ENCODE measurements at regions not wholly inside any gene's neighbourhood (a gene's known extent, or its start where the extent isn't known, plus 50 kb on each side); places are given as distances from the start of the nearest gene placed in this dataset.

GRCh38 chr19:30084390-30084819, 142.4 kb downstream of the URI1 start (continued):
- TF ChIP-seq, protein P1, sequence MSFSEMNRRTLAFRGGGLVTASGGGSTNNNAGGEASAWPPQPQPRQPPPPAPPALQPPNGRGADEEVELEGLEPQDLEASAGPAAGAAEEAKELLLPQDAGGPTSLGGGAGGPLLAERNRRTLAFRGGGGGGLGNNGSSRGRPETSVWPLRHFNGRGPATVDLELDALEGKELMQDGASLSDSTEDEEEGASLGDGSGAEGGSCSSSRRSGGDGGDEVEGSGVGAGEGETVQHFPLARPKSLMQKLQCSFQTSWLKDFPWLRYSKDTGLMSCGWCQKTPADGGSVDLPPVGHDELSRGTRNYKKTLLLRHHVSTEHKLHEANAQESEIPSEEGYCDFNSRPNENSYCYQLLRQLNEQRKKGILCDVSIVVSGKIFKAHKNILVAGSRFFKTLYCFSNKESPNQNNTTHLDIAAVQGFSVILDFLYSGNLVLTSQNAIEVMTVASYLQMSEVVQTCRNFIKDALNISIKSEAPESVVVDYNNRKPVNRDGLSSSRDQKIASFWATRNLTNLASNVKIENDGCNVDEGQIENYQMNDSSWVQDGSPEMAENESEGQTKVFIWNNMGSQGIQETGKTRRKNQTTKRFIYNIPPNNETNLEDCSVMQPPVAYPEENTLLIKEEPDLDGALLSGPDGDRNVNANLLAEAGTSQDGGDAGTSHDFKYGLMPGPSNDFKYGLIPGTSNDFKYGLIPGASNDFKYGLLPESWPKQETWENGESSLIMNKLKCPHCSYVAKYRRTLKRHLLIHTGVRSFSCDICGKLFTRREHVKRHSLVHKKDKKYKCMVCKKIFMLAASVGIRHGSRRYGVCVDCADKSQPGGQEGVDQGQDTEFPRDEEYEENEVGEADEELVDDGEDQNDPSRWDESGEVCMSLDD (tag by site-specific recombination; IDR thresholded peaks at IDR 0.05): no peak
- TF ChIP-seq ZNF112 (tag by site-specific recombination; IDR thresholded peaks at IDR 0.05) (peak; percentile 85), ZNF513 (tag by site-specific recombination; IDR thresholded peaks at IDR 0.05) (no peak), YY1 (tag by site-specific recombination; IDR thresholded peaks at IDR 0.05) (no peak), KLF10 (tag by site-specific recombination; IDR thresholded peaks at IDR 0.05) (no peak), ZNF423 (tag by site-specific recombination; IDR thresholded peaks at IDR 0.05) (peak; percentile 36; the same call in 1 of the 2 replicates), ZNF580 (tag by site-specific recombination; IDR thresholded peaks at IDR 0.05) (no peak), MZF1 (tag by site-specific recombination; IDR thresholded peaks at IDR 0.05; ENCODE audit: borderline replicate concordance) (no peak), GLIS1 (tag by site-specific recombination; IDR thresholded peaks at IDR 0.05) (no peak), ZNF600 (tag by site-specific recombination; IDR thresholded peaks at IDR 0.05) (no peak), YY2 (tag by site-specific recombination; IDR thresholded peaks at IDR 0.05) (no peak), SCRT2 (tag by site-specific recombination; IDR thresholded peaks at IDR 0.05) (no peak), ZNF16 (tag by site-specific recombination; IDR thresholded peaks at IDR 0.05; ENCODE audit: low read depth) (no peak), ZNF843 (tag by site-specific recombination; IDR thresholded peaks at IDR 0.05) (no peak), ZNF76 (tag by site-specific recombination; IDR thresholded peaks at IDR 0.05; ENCODE audit: borderline replicate concordance, low read depth) (no peak), KLF17 (tag by site-specific recombination; IDR thresholded peaks at IDR 0.05) (no peak), ZSCAN30 (tag by site-specific recombination; IDR thresholded peaks at IDR 0.05) (no peak), ZNF292 (tag by site-specific recombination; IDR thresholded peaks at IDR 0.05; ENCODE audit: borderline replicate concordance, low read depth) (no peak), MYNN (tag by site-specific recombination; IDR thresholded peaks at IDR 0.05; ENCODE audit: borderline replicate concordance) (no peak), ZNF416 (tag by site-specific recombination; IDR thresholded peaks at IDR 0.05) (no peak), ZNF324 (tag by site-specific recombination; IDR thresholded peaks at IDR 0.05) (no peak), ZNF560 (tag by site-specific recombination; IDR thresholded peaks at IDR 0.05; ENCODE audit: borderline replicate concordance) (no peak), WT1 (tag by site-specific recombination; IDR thresholded peaks at IDR 0.05) (no peak), ZNF610 (tag by site-specific recombination; IDR thresholded peaks at IDR 0.05; ENCODE audit: borderline replicate concordance) (no peak), BCL11A (tag by site-specific recombination; IDR thresholded peaks at IDR 0.05; ENCODE audit: low read depth) (no peak), ZNF19 (tag by site-specific recombination; IDR thresholded peaks at IDR 0.05; ENCODE audit: low read depth) (no peak), ZNF121 (tag by site-specific recombination; IDR thresholded peaks at IDR 0.05) (no peak)
- TF ChIP-seq, protein P2, sequence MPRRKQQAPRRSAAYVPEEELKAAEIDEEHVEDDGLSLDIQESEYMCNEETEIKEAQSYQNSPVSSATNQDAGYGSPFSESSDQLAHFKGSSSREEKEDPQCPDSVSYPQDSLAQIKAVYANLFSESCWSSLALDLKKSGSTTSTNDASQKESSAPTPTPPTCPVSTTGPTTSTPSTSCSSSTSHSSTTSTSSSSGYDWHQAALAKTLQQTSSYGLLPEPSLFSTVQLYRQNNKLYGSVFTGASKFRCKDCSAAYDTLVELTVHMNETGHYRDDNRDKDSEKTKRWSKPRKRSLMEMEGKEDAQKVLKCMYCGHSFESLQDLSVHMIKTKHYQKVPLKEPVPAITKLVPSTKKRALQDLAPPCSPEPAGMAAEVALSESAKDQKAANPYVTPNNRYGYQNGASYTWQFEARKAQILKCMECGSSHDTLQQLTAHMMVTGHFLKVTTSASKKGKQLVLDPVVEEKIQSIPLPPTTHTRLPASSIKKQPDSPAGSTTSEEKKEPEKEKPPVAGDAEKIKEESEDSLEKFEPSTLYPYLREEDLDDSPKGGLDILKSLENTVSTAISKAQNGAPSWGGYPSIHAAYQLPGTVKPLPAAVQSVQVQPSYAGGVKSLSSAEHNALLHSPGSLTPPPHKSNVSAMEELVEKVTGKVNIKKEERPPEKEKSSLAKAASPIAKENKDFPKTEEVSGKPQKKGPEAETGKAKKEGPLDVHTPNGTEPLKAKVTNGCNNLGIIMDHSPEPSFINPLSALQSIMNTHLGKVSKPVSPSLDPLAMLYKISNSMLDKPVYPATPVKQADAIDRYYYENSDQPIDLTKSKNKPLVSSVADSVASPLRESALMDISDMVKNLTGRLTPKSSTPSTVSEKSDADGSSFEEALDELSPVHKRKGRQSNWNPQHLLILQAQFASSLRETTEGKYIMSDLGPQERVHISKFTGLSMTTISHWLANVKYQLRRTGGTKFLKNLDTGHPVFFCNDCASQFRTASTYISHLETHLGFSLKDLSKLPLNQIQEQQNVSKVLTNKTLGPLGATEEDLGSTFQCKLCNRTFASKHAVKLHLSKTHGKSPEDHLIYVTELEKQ (tag by site-specific recombination; IDR thresholded peaks at IDR 0.05; ENCODE audit: borderline replicate concordance): no peak
- TF ChIP-seq, protein P3, sequence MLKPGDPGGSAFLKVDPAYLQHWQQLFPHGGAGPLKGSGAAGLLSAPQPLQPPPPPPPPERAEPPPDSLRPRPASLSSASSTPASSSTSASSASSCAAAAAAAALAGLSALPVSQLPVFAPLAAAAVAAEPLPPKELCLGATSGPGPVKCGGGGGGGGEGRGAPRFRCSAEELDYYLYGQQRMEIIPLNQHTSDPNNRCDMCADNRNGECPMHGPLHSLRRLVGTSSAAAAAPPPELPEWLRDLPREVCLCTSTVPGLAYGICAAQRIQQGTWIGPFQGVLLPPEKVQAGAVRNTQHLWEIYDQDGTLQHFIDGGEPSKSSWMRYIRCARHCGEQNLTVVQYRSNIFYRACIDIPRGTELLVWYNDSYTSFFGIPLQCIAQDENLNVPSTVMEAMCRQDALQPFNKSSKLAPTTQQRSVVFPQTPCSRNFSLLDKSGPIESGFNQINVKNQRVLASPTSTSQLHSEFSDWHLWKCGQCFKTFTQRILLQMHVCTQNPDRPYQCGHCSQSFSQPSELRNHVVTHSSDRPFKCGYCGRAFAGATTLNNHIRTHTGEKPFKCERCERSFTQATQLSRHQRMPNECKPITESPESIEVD (tag by site-specific recombination; IDR thresholded peaks at IDR 0.05): no peak
- TF ChIP-seq, protein P4, sequence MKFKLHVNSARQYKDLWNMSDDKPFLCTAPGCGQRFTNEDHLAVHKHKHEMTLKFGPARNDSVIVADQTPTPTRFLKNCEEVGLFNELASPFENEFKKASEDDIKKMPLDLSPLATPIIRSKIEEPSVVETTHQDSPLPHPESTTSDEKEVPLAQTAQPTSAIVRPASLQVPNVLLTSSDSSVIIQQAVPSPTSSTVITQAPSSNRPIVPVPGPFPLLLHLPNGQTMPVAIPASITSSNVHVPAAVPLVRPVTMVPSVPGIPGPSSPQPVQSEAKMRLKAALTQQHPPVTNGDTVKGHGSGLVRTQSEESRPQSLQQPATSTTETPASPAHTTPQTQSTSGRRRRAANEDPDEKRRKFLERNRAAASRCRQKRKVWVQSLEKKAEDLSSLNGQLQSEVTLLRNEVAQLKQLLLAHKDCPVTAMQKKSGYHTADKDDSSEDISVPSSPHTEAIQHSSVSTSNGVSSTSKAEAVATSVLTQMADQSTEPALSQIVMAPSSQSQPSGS (tag by site-specific recombination; IDR thresholded peaks at IDR 0.05; ENCODE audit: low read depth): no peak
